Neural cell (in vitro differentiated cells): ENCODE measurements at regions not wholly inside any gene's neighbourhood (a gene's known extent, or its start where the extent isn't known, plus 50 kb on each side); places are given as distances from the start of the nearest gene placed in this dataset.

Experiments used
- H2AFZ ChIP-seq: fragments of 200-600, 300-800 bp; sonication (generic), shearing (Covaris generic); 2 replicates; pipeline ENCODE4 v1.6.0; 2014; ENCODE audit warnings: low read depth, mild to moderate bottlenecking, antibody characterized with exemption, low read length, moderate library complexity
- H3F3A ChIP-seq: fragments of 200-600 bp; shearing (Covaris generic); 2 replicates; pipeline ENCODE4 v1.6.1; 2016; ENCODE audit warnings: mild to moderate bottlenecking, moderate library complexity, mixed read lengths, antibody characterized with exemption, low read length; ENCODE audit not compliant: insufficient read depth, poor library complexity, severe bottlenecking
- H3K27ac ChIP-seq: fragments of 200-600, 300-800 bp; sonication (generic), shearing (Covaris generic); 2 replicates; pipeline ENCODE4 v1.5.1; 2014; ENCODE audit warnings: mild to moderate bottlenecking, low read length, moderate library complexity
- H3K27me3 ChIP-seq: fragments of 300-800, 200-600 bp; sonication (generic), shearing (Covaris generic); 2 replicates; pipeline ENCODE4 v1.6.0; 2014; ENCODE audit warnings: mild to moderate bottlenecking, low read depth, low read length, moderate library complexity; ENCODE audit not compliant: insufficient read depth
- H3K36me3 ChIP-seq: fragments of 300-800, 200-600 bp; sonication (generic), shearing (Covaris generic); 2 replicates; pipeline ENCODE4 v1.5.1; 2014; ENCODE audit warnings: mild to moderate bottlenecking, antibody characterized with exemption, low read length, moderate library complexity; ENCODE audit not compliant: insufficient read depth
- H3K4me2 ChIP-seq: fragments of 300-800, 200-600 bp; sonication (generic), shearing (Covaris generic); 2 replicates; pipeline ENCODE4 v1.6.0; 2014; ENCODE audit warnings: mild to moderate bottlenecking, low read length
- H3K4me3 ChIP-seq: fragments of 300-800, 200-600 bp; sonication (generic), shearing (Covaris generic); 2 replicates; pipeline ENCODE4 v1.5.1; 2014; ENCODE audit warnings: mild to moderate bottlenecking, low read length, moderate library complexity
- H3K79me2 ChIP-seq: fragments of 200-600 bp; shearing (Covaris generic); replicated peaks from 2 replicates; pipeline ENCODE4 v1.6.0; 2014; ENCODE audit warnings: mild to moderate bottlenecking, low read length, moderate library complexity; ENCODE audit not compliant: insufficient read depth
- H3K9ac ChIP-seq: fragments of 300-800, 200-600 bp; sonication (generic), shearing (Covaris generic); 2 replicates; pipeline ENCODE4 v1.6.1; 2016; ENCODE audit warnings: mild to moderate bottlenecking, low read length, mixed read lengths
- H3K9me2 ChIP-seq: fragments of 200-600 bp; shearing (Covaris generic); 2 replicates; pipeline ENCODE4 v1.6.1; 2016; ENCODE audit warnings: mild to moderate bottlenecking, low read length, mixed read lengths; ENCODE audit not compliant: insufficient read depth
- H3K9me3 ChIP-seq: fragments of 200-600, 300-800 bp; sonication (generic), shearing (Covaris generic); 2 replicates; pipeline ENCODE4 v1.6.1; 2016; ENCODE audit warnings: mild to moderate bottlenecking, mixed run types, low read length, moderate library complexity, mixed read lengths
- H4K20me1 ChIP-seq: fragments of 200-600 bp; shearing (Covaris generic); 2 replicates; pipeline ENCODE4 v1.6.1; 2016; ENCODE audit warnings: mild to moderate bottlenecking, mixed run types; ENCODE audit not compliant: insufficient read depth
- EP300 ChIP-seq: fragments of 450-650 bp; conservative IDR thresholded peaks from 2 replicates; pipeline ENCODE4 v1.6.1; 2014; ENCODE audit warnings: antibody characterized with exemption, mild to moderate bottlenecking, moderate library complexity; ENCODE audit not compliant: poor library complexity, severe bottlenecking
- EZH2 ChIP-seq: fragments of 200-600, 300-800 bp; shearing (Covaris generic), sonication (generic); IDR thresholded peaks from 2 replicates; pipeline ENCODE4 v1.6.1; 2014; ENCODE audit warnings: antibody characterized with exemption, low read length, borderline replicate concordance, mild to moderate bottlenecking; ENCODE audit not compliant: insufficient read depth, poor library complexity, severe bottlenecking
- MXI1 ChIP-seq: fragments of 450-650 bp; conservative IDR thresholded peaks from 2 replicates; pipeline ENCODE4 v1.6.1; 2014; ENCODE audit warnings: antibody characterized with exemption, mild to moderate bottlenecking; ENCODE audit not compliant: poor library complexity, severe bottlenecking
- POLR2AphosphoS5 ChIP-seq: IDR thresholded peaks from 2 replicates; pipeline ENCODE4 v1.6.1; 2012
- RAD21 ChIP-seq: fragments of 450-650 bp; conservative IDR thresholded peaks from 2 replicates; pipeline ENCODE4 v1.6.1; 2014; ENCODE audit warnings: antibody characterized with exemption, mild to moderate bottlenecking, moderate library complexity
- SMC3 ChIP-seq: fragments of 450-650 bp; conservative IDR thresholded peaks from 2 replicates; pipeline ENCODE4 v1.6.1; 2014; ENCODE audit warnings: antibody characterized with exemption, mild to moderate bottlenecking, moderate library complexity; ENCODE audit not compliant: poor library complexity
- TAF1 ChIP-seq: IDR thresholded peaks from 2 replicates; pipeline ENCODE4 v1.6.1; 2012; ENCODE audit warnings: low read depth
- TF ChIP-seq, protein P1 (sequence below): fragments of 450-650 bp; IDR thresholded peaks from 2 replicates; pipeline ENCODE4 v1.5.1; 2014; ENCODE audit warnings: antibody characterized with exemption, mild to moderate bottlenecking, moderate library complexity; ENCODE audit not compliant: poor library complexity, severe bottlenecking
- TF ChIP-seq, protein P2 (sequence below): IDR thresholded peaks from 2 replicates; pipeline ENCODE4 v1.6.1; 2012; ENCODE audit warnings: borderline replicate concordance

DNA sequence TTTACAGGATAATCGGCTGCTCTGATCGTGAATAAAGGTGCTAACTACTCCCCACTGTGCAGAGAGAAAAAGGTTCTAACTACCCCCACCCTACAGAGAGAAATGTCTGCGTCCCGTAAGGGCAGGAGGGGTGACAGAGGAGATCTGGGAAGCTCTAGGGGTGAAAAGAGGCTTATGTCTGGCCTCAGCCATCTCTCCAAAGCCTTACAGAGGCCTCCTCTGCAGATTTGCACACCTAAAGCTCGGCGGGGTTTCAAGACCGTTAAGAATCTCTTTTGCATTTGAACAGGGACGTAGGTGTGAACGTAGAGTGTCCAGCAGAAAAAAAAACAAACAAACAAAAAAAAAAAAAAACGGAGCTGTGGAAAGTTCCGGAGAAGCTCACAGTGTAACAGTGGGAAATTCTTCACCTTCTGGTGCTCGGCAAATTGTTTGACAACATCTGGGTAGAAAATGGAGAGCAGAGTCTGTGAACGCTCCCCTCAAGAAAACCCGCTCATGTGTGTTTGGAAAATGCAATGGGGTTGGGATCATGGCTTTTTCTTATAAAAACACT is 161.0 kb downstream of the SHOX start:
- Histone ChIP-seq H2AFZ (no peak overlapping the region), H3K4me2 (no peak overlapping the region), H3K9me3 (no peaks in the 10 kb centered on the region), H3K79me2 (no peaks in the 10 kb centered on the region), H3K36me3 (no peaks in the 10 kb centered on the region), H4K20me1 (no peaks in the 10 kb centered on the region), H3K27ac (no peak overlapping the region), H3K27me3 (no peaks in the 10 kb centered on the region), H3F3A (no peaks in the 10 kb centered on the region), H3K9me2 (no peaks in the 10 kb centered on the region), H3K9ac (no peak overlapping the region), H3K4me3 (no peak overlapping the region)
- TF ChIP-seq RAD21 = no peak
- no peak for TF ChIP-seq EZH2

DNA sequence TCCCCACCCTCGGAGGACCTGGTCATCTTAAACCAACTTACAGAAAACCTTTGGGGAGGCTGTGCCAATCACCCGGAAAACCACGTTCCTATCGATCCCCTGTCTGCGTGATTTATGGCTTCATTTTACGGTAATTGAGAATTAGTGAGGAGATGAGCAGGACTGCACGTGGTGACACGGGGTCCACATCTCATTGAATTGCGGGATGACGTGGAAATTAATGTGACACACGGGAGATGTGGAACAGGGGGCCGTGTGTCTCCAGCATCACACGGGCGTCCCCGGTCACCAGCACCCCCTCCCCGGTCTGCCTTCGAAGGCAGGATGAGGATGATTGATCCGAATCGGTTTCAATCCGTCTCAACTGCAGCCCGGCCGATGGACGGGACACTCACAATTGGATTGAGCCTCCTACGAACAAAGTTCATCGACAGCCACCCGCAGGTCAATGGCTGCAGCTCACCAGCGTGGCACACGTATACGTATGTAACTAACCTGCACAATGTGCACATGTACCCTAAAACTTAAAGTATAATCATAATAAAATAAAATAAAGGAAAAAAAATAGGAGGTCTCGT is 160.3 kb downstream of the SHOX start:
- H3F3A ChIP-seq = no peaks in the 10 kb centered on the region
- TF ChIP-seq EP300 (no peak), SMC3 (no peak), MXI1 (no peak)
- TF ChIP-seq, protein P1, sequence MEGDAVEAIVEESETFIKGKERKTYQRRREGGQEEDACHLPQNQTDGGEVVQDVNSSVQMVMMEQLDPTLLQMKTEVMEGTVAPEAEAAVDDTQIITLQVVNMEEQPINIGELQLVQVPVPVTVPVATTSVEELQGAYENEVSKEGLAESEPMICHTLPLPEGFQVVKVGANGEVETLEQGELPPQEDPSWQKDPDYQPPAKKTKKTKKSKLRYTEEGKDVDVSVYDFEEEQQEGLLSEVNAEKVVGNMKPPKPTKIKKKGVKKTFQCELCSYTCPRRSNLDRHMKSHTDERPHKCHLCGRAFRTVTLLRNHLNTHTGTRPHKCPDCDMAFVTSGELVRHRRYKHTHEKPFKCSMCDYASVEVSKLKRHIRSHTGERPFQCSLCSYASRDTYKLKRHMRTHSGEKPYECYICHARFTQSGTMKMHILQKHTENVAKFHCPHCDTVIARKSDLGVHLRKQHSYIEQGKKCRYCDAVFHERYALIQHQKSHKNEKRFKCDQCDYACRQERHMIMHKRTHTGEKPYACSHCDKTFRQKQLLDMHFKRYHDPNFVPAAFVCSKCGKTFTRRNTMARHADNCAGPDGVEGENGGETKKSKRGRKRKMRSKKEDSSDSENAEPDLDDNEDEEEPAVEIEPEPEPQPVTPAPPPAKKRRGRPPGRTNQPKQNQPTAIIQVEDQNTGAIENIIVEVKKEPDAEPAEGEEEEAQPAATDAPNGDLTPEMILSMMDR = no peak
- H2AFZ ChIP-seq = no peak overlapping the region
- H3K79me2 ChIP-seq = no peaks in the 10 kb centered on the region
- no peaks in the 10 kb centered on the region for H3K9me3 ChIP-seq
- no peak overlapping the region for H3K27ac ChIP-seq
- peak overlapping the region; percentile 13 for H3K9ac ChIP-seq
- H4K20me1 ChIP-seq = no peaks in the 10 kb centered on the region
- no peaks in the 10 kb centered on the region for H3K9me2 ChIP-seq
- no peak overlapping the region for H3K4me2 ChIP-seq
- no peak overlapping the region for H3K4me3 ChIP-seq
- no peaks in the 10 kb centered on the region for H3K27me3 ChIP-seq
- no peaks in the 10 kb centered on the region for H3K36me3 ChIP-seq

DNA sequence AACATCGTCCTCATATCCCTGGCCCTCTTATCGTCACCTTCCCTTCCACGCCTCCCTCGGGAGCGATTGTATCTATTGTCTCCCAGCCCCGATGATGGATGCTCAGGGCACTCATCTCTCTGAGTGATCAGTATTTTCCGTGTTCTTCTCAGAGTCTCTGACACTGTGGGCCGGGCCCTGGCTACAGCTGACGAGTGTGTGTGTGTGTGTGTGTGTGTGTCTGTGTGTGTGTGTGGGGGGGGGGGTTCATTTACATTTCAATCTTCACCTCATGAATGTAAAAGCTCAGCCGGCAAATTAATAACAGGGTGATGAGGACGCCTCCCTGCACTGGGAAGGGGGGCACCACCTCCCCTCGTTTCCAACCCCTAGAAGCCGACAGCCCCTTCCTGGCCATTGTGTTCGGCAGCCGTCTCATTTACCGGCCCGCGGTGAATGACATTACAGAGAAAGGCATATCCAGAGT is 159.5 kb downstream of the SHOX start:
- Histone ChIP-seq H3K4me3 (peak overlapping the region; percentile 22), H3K27me3 (no peaks in the 10 kb centered on the region), H3K79me2 (no peaks in the 10 kb centered on the region), H4K20me1 (no peaks in the 10 kb centered on the region), H3K9ac (peak overlapping the region; percentile 13), H2AFZ (no peak overlapping the region), H3K27ac (peak overlapping the region; percentile 28), H3K4me2 (no peak overlapping the region), H3K9me3 (no peaks in the 10 kb centered on the region), H3K9me2 (no peaks in the 10 kb centered on the region), H3F3A (no peaks in the 10 kb centered on the region), H3K36me3 (no peaks in the 10 kb centered on the region)
- TF ChIP-seq EP300 (no peak), MXI1 (no peak), POLR2AphosphoS5 (no peak), RAD21 (no peak), SMC3 (no peak), EZH2 (no peak), TAF1 (no peak)
- TF ChIP-seq, protein P1 = no peak
- TF ChIP-seq, protein P2, sequence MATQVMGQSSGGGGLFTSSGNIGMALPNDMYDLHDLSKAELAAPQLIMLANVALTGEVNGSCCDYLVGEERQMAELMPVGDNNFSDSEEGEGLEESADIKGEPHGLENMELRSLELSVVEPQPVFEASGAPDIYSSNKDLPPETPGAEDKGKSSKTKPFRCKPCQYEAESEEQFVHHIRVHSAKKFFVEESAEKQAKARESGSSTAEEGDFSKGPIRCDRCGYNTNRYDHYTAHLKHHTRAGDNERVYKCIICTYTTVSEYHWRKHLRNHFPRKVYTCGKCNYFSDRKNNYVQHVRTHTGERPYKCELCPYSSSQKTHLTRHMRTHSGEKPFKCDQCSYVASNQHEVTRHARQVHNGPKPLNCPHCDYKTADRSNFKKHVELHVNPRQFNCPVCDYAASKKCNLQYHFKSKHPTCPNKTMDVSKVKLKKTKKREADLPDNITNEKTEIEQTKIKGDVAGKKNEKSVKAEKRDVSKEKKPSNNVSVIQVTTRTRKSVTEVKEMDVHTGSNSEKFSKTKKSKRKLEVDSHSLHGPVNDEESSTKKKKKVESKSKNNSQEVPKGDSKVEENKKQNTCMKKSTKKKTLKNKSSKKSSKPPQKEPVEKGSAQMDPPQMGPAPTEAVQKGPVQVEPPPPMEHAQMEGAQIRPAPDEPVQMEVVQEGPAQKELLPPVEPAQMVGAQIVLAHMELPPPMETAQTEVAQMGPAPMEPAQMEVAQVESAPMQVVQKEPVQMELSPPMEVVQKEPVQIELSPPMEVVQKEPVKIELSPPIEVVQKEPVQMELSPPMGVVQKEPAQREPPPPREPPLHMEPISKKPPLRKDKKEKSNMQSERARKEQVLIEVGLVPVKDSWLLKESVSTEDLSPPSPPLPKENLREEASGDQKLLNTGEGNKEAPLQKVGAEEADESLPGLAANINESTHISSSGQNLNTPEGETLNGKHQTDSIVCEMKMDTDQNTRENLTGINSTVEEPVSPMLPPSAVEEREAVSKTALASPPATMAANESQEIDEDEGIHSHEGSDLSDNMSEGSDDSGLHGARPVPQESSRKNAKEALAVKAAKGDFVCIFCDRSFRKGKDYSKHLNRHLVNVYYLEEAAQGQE = no peak
